ENCODE measurements at regions not wholly inside any gene's neighbourhood (a gene's known extent, or its start where the extent isn't known, plus 50 kb on each side); places are given as distances from the start of the nearest gene placed in this dataset.
"Not testable (repeated sequence)": the region's sequence is repeated elsewhere in the genome, so short reads cannot be mapped to it uniquely, and the experiment has no call there.

GRCh38 chr2:31765078-31765945 is 184.6 kb upstream of the SRD5A2 start:
- no peak overlapping the region for H3K27ac Mint-ChIP-seq
- no peaks in the 10 kb centered on the region for H3K36me3 Mint-ChIP-seq
- peaks cover 4% of the 10 kb centered on the region in 2 donors for H3K9me3 Mint-ChIP-seq
- no peaks in the 10 kb centered on the region for H3K4me1 Mint-ChIP-seq
- ATAC-seq (replicated peaks) (no peak), DNase-seq (no peak)
- H3K27me3 Mint-ChIP-seq = peaks cover 5 to 13% of the 10 kb centered on the region in 2 donors
- no peak overlapping the region for H3K4me3 Mint-ChIP-seq

GRCh38 chr2:31764169-31764568 is 183.4 kb upstream of the SRD5A2 start:
- no peaks in the 10 kb centered on the region for H3K4me1 Mint-ChIP-seq
- H3K4me3 Mint-ChIP-seq = no peak overlapping the region
- peaks cover 5 to 13% of the 10 kb centered on the region in 2 donors for H3K27me3 Mint-ChIP-seq
- no peak overlapping the region for H3K27ac Mint-ChIP-seq
- ATAC-seq (replicated peaks) (no peak), DNase-seq (no peak)
- H3K36me3 Mint-ChIP-seq = no peaks in the 10 kb centered on the region
- H3K9me3 Mint-ChIP-seq = peaks cover 4% of the 10 kb centered on the region in 2 donors

- Mint-ChIP-seq H3K36me3 (no peaks in the 10 kb centered on the region), H3K4me1 (no peaks in the 10 kb centered on the region), H3K9me3 (peaks cover 4% of the 10 kb centered on the region in 2 donors), H3K4me3 (no peak overlapping the region), H3K27ac (no peak overlapping the region), H3K27me3 (peaks cover 5 to 13% of the 10 kb centered on the region in 2 donors)
- no peak for DNase-seq
- no peak for ATAC-seq (replicated peaks)
Observed at GRCh38 chr2:31762085-31762484, 181.3 kb upstream of the SRD5A2 start.

GRCh38 chr2:31757351-31757750 is 176.6 kb upstream of the SRD5A2 start:
- DNase-seq; H3K4me1 Mint-ChIP-seq; H3K36me3 Mint-ChIP-seq; ATAC-seq (replicated peaks); H3K27ac Mint-ChIP-seq; H3K4me3 Mint-ChIP-seq: not testable (repeated sequence)
- Mint-ChIP-seq H3K9me3 (peaks cover 7 to 16% of the 10 kb centered on the region in 2 donors), H3K27me3 (peaks cover 0 to 12% of the 10 kb centered on the region in 2 donors)

- H3K36me3 Mint-ChIP-seq; H3K27me3 Mint-ChIP-seq; DNase-seq; ATAC-seq (replicated peaks); H3K4me1 Mint-ChIP-seq; H3K4me3 Mint-ChIP-seq; H3K27ac Mint-ChIP-seq: not testable (repeated sequence)
- peaks cover 6 to 15% of the 10 kb centered on the region in 2 donors for H3K9me3 Mint-ChIP-seq
Observed at GRCh38 chr2:31748746-31749145, 168.0 kb upstream of the SRD5A2 start.

- no peak overlapping the region for H3K27ac Mint-ChIP-seq
- ATAC-seq (replicated peaks) = no peak
- no peak overlapping the region for H3K4me3 Mint-ChIP-seq
- H3K36me3 Mint-ChIP-seq = peaks cover 2 to 3% of the 10 kb centered on the region in 2 donors
- H3K9me3 Mint-ChIP-seq = peaks cover 9 to 13% of the 10 kb centered on the region in 2 donors
- H3K4me1 Mint-ChIP-seq = no peaks in the 10 kb centered on the region
- no peak for DNase-seq
- peaks cover 6 to 12% of the 10 kb centered on the region in 2 donors for H3K27me3 Mint-ChIP-seq
Observed at GRCh38 chr2:31748041-31748440, 167.3 kb upstream of the SRD5A2 start.

GRCh38 chr2:31739161-31739560 is 158.4 kb upstream of the SRD5A2 start:
- H3K27me3 Mint-ChIP-seq = peaks cover 6 to 14% of the 10 kb centered on the region in 2 donors
- no peak overlapping the region for H3K27ac Mint-ChIP-seq
- H3K4me3 Mint-ChIP-seq = no peak overlapping the region
- no peaks in the 10 kb centered on the region for H3K4me1 Mint-ChIP-seq
- DNase-seq = no peak
- no peaks in the 10 kb centered on the region for H3K36me3 Mint-ChIP-seq
- H3K9me3 Mint-ChIP-seq = peaks cover 2 to 4% of the 10 kb centered on the region in 2 donors
- no peak for ATAC-seq (replicated peaks)

GRCh38 chr2:31736695-31737454 is 156.1 kb upstream of the SRD5A2 start:
- H3K9me3 Mint-ChIP-seq = peaks cover 0 to 3% of the 10 kb centered on the region in 2 donors
- H3K27me3 Mint-ChIP-seq = peaks cover 0 to 13% of the 10 kb centered on the region in 2 donors
- no peak overlapping the region for H3K4me3 Mint-ChIP-seq
- no peaks in the 10 kb centered on the region for H3K36me3 Mint-ChIP-seq
- DNase-seq (no peak), ATAC-seq (replicated peaks) (no peak)
- no peak overlapping the region for H3K27ac Mint-ChIP-seq
- no peaks in the 10 kb centered on the region for H3K4me1 Mint-ChIP-seq

- Mint-ChIP-seq H3K9me3 (peaks cover 0 to 6% of the 10 kb centered on the region in 2 donors), H3K27me3 (peaks cover 0 to 13% of the 10 kb centered on the region in 2 donors), H3K27ac (no peak overlapping the region), H3K4me1 (no peaks in the 10 kb centered on the region), H3K36me3 (no peaks in the 10 kb centered on the region), H3K4me3 (no peak overlapping the region)
- ATAC-seq (replicated peaks) = no peak
- DNase-seq = no peak
Observed at GRCh38 chr2:31735716-31736115, 155.0 kb upstream of the SRD5A2 start.

GRCh38 chr2:31729442-31730092 is 148.8 kb upstream of the SRD5A2 start:
- peaks cover 0 to under 1% of the 10 kb centered on the region in 2 donors for H3K36me3 Mint-ChIP-seq
- DNase-seq = no peak
- H3K27me3 Mint-ChIP-seq = peaks cover 12% of the 10 kb centered on the region in 2 donors
- H3K9me3 Mint-ChIP-seq = peaks cover 0 to 15% of the 10 kb centered on the region in 2 donors
- H3K4me3 Mint-ChIP-seq = no peak overlapping the region
- no peak for ATAC-seq (replicated peaks)
- H3K4me1 Mint-ChIP-seq = no peaks in the 10 kb centered on the region
- no peak overlapping the region for H3K27ac Mint-ChIP-seq

- no peak overlapping the region for H3K4me3 Mint-ChIP-seq
- no peak for DNase-seq
Observed at GRCh38 chr2:31729065-31729439, 148.3 kb upstream of the SRD5A2 start.

GRCh38 chr2:31728406-31729064 is 147.8 kb upstream of the SRD5A2 start:
- peaks cover 0 to 2% of the 10 kb centered on the region in 2 donors for H3K36me3 Mint-ChIP-seq

More at GRCh38 chr2:31729065-31729439, 148.3 kb upstream of the SRD5A2 start:
- no peaks in the 10 kb centered on the region for H3K4me1 Mint-ChIP-seq
- H3K27ac Mint-ChIP-seq = no peak overlapping the region
- ATAC-seq (replicated peaks) = no peak
- peaks cover 0 to 17% of the 10 kb centered on the region in 2 donors for H3K9me3 Mint-ChIP-seq
- peaks cover 0 to 2% of the 10 kb centered on the region in 2 donors for H3K36me3 Mint-ChIP-seq
- peaks cover 12% of the 10 kb centered on the region in 2 donors for H3K27me3 Mint-ChIP-seq

GRCh38 chr2:31726457-31726856 is 145.7 kb upstream of the SRD5A2 start:
- Mint-ChIP-seq H3K36me3 (peaks cover 0 to 2% of the 10 kb centered on the region in 2 donors), H3K27me3 (peaks cover 6 to 12% of the 10 kb centered on the region in 2 donors), H3K27ac (no peak overlapping the region), H3K4me3 (no peak overlapping the region), H3K9me3 (peaks cover 3 to 13% of the 10 kb centered on the region in 2 donors), H3K4me1 (no peaks in the 10 kb centered on the region)
- DNase-seq (no peak), ATAC-seq (replicated peaks) (no peak)

More at GRCh38 chr2:31728406-31729064, 147.8 kb upstream of the SRD5A2 start:
- H3K4me3 Mint-ChIP-seq = no peak overlapping the region
- DNase-seq (no peak), ATAC-seq (replicated peaks) (peak in 1 of 2 donors; percentile 5)
- no peaks in the 10 kb centered on the region for H3K4me1 Mint-ChIP-seq
- peaks cover 12% of the 10 kb centered on the region in 2 donors for H3K27me3 Mint-ChIP-seq
- H3K27ac Mint-ChIP-seq = no peak overlapping the region
- H3K9me3 Mint-ChIP-seq = peaks cover 0 to 17% of the 10 kb centered on the region in 2 donors

GRCh38 chr2:31725444-31725843 is 144.7 kb upstream of the SRD5A2 start:
- DNase-seq (no peak), ATAC-seq (replicated peaks) (no peak)
- no peak overlapping the region for H3K4me3 Mint-ChIP-seq
- H3K27ac Mint-ChIP-seq = no peak overlapping the region
- peaks cover 3 to 10% of the 10 kb centered on the region in 2 donors for H3K9me3 Mint-ChIP-seq
- H3K4me1 Mint-ChIP-seq = no peaks in the 10 kb centered on the region
- H3K27me3 Mint-ChIP-seq = peaks cover 6 to 12% of the 10 kb centered on the region in 2 donors
- peaks cover 0 to 2% of the 10 kb centered on the region in 2 donors for H3K36me3 Mint-ChIP-seq
